Thymus (tissue), 11 donors: ENCODE measurements at regions not wholly inside any gene's neighbourhood (a gene's known extent, or its start where the extent isn't known, plus 50 kb on each side); places are given as distances from the start of the nearest gene placed in this dataset.

Source experiments
- DNase-seq, 9 donors: peaks; one replicate each; pipeline ENCODE4 v3.0.0-alpha.2; 2013; ENCODE audit warnings: low spot score in 9 of 9, low read depth in 6 of 9, missing footprints in 1 of 9
- H3K27ac ChIP-seq, 2 donors: one replicate each; pipeline ENCODE4 v1.5.1; 2013; ENCODE audit warnings: control low read depth in 1 of 2, low read depth in 1 of 2, low read length in 1 of 2, mild to moderate bottlenecking in 1 of 2, moderate library complexity in 1 of 2
- H3K27me3 ChIP-seq, 2 donors: one replicate each; pipeline ENCODE4 v1.5.1; 2013; ENCODE audit warnings: low read length in 1 of 2; ENCODE audit not compliant: control insufficient read depth in 2 of 2, insufficient read depth in 1 of 2
- H3K36me3 ChIP-seq, 2 donors: one replicate each; pipeline ENCODE4 v1.5.1; 2013; ENCODE audit warnings: low read length in 1 of 2, mild to moderate bottlenecking in 1 of 2, moderate library complexity in 1 of 2; ENCODE audit not compliant: control insufficient read depth in 2 of 2, insufficient read depth in 2 of 2
- H3K4me1 ChIP-seq, 2 donors: one replicate each; pipeline ENCODE4 v1.5.1; 2013; ENCODE audit warnings: low read length in 2 of 2; ENCODE audit not compliant: control insufficient read depth in 2 of 2, insufficient read depth in 2 of 2
- H3K4me3 ChIP-seq, 2 donors: one replicate each; pipeline ENCODE4 v1.5.1; 2013; ENCODE audit warnings: low read length in 2 of 2, control low read depth in 1 of 2, mild to moderate bottlenecking in 1 of 2
- H3K9me3 ChIP-seq, 2 donors: one replicate each; pipeline ENCODE4 v1.5.1; 2013; ENCODE audit warnings: low read length in 1 of 2, mild to moderate bottlenecking in 1 of 2; ENCODE audit not compliant: control insufficient read depth in 2 of 2, insufficient read depth in 1 of 2
- WGBS: extraction: QIAGEN DNeasy Blood & Tissue Kit; methylation state at CpG from one replicate; pipeline ENCODE4 v1.1.7; 2013; 5-methylcytosine and 5-hydroxymethylcytosine counted together
- donor health status: healthy.

DNA sequence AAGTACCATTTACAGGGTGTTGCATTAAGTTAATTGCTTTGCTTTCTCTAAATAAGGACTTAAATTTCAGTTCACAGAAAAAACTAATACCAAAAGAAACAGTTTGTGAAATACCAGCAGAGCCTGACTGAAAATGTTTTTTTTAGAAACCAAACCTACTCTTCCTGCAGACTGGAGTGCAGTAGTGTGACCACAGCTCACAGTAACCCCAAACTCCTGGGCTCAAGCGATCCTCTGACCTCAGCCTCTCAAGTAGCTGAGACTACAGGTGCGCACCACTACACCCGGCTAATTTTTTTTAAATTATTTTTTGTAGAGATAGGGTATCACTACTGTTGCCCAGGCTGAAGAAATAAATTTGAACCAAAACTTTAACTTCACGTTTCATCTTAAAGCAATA lies 103.5 kb upstream of the PLEKHA5 start:
- Histone ChIP-seq H3K9me3 (no peaks in the 10 kb centered on the region), H3K4me3 (no peak overlapping the region), H3K27ac (no peak overlapping the region), H3K27me3 (no peaks in the 10 kb centered on the region), H3K36me3 (no peaks in the 10 kb centered on the region), H3K4me1 (no peaks in the 10 kb centered on the region)
- DNase-seq = no peak
- WGBS = 95% methylated on average over 4 of the region's 4 CpGs

GRCh38 chr12:19026614-19027488 lies 102.7 kb upstream of the PLEKHA5 start:
- no peak for DNase-seq

GRCh38 chr12:19030180-19030579 lies 99.4 kb upstream of the PLEKHA5 start:
- Histone ChIP-seq H3K36me3 (no peaks in the 10 kb centered on the region), H3K27ac (no peak overlapping the region), H3K4me1 (no peaks in the 10 kb centered on the region), H3K4me3 (no peak overlapping the region), H3K9me3 (peaks cover 0 to 6% of the 10 kb centered on the region in 2 donors), H3K27me3 (no peaks in the 10 kb centered on the region)
- 94% methylated on average over 4 of the region's 4 CpGs for WGBS
- DNase-seq = no peak

More at GRCh38 chr12:19026614-19027488, 102.7 kb upstream of the PLEKHA5 start:
- Histone ChIP-seq H3K27me3 (no peaks in the 10 kb centered on the region), H3K27ac (no peak overlapping the region), H3K9me3 (no peaks in the 10 kb centered on the region), H3K36me3 (no peaks in the 10 kb centered on the region), H3K4me3 (no peak overlapping the region), H3K4me1 (no peaks in the 10 kb centered on the region)
- 93% methylated on average over 7 of the region's 7 CpGs for WGBS

DNA sequence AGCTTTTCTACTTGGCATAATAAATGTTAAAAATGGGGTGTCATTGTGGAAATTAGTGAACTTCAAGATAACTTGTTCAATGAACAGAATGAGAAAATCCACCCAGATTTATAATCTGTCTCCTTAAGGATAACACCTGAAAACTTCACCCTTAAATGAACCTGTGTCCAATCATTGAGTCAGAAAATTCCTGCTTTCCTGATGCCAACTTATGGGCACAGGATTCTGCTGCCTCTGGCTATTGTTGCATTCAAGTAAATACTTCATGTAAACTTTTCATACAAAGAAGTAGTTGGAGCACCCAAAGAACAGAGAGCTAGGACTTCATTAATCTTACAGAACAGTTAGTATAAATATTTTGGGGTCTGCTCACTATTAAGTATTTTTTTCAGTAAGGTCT lies 98.9 kb upstream of the PLEKHA5 start:
- Histone ChIP-seq H3K36me3 (no peaks in the 10 kb centered on the region), H3K4me1 (no peaks in the 10 kb centered on the region), H3K9me3 (peaks cover 0 to 6% of the 10 kb centered on the region in 2 donors), H3K27me3 (no peaks in the 10 kb centered on the region), H3K4me3 (no peak overlapping the region), H3K27ac (no peak overlapping the region)
- DNase-seq = no peak

GRCh38 chr12:19031032-19031431 lies 98.5 kb upstream of the PLEKHA5 start:
- no peak for DNase-seq
- Histone ChIP-seq H3K4me3 (no peak overlapping the region), H3K27ac (no peak overlapping the region), H3K36me3 (no peaks in the 10 kb centered on the region), H3K4me1 (no peaks in the 10 kb centered on the region), H3K9me3 (peaks cover 0 to 6% of the 10 kb centered on the region in 2 donors), H3K27me3 (no peaks in the 10 kb centered on the region)
- 95% methylated on average over 4 of the region's 4 CpGs for WGBS

- H3K4me1 ChIP-seq = no peaks in the 10 kb centered on the region
- no peaks in the 10 kb centered on the region for H3K36me3 ChIP-seq
- peaks cover 0 to 6% of the 10 kb centered on the region in 2 donors for H3K9me3 ChIP-seq
- no peak for DNase-seq
- WGBS = 84% methylated on average over 5 of the region's 5 CpGs
- H3K4me3 ChIP-seq = no peak overlapping the region
- H3K27ac ChIP-seq = no peak overlapping the region
- no peaks in the 10 kb centered on the region for H3K27me3 ChIP-seq
Measured at GRCh38 chr12:19032826-19033225, 96.7 kb upstream of the PLEKHA5 start.

DNA sequence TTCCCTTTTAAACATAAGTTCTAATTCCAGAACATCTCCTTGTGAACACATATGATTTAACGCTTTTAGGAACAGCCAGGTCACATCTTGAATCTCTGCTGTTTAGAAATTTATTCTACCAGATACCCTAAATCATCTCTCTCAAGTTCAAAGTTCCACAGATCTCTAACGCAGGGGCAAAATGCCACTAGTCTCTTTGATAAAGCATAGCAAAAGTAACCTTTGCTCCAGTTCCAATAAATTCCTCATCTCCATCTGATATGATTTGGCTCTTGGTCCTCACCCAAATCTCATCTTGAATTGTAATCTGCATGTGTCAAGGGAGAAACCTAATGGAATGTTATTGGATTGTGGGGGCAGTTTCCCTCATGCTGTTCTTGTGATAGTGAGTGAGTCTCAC lies 96.3 kb upstream of the PLEKHA5 start:
- DNase-seq = no peak
- no peak overlapping the region for H3K4me3 ChIP-seq
- H3K27me3 ChIP-seq = no peaks in the 10 kb centered on the region
- H3K36me3 ChIP-seq = no peaks in the 10 kb centered on the region
- H3K9me3 ChIP-seq = peaks cover 0 to 6% of the 10 kb centered on the region in 2 donors
- H3K4me1 ChIP-seq = no peaks in the 10 kb centered on the region
- WGBS = 97% methylated on average over 2 of the region's 2 CpGs
- no peak overlapping the region for H3K27ac ChIP-seq

DNA sequence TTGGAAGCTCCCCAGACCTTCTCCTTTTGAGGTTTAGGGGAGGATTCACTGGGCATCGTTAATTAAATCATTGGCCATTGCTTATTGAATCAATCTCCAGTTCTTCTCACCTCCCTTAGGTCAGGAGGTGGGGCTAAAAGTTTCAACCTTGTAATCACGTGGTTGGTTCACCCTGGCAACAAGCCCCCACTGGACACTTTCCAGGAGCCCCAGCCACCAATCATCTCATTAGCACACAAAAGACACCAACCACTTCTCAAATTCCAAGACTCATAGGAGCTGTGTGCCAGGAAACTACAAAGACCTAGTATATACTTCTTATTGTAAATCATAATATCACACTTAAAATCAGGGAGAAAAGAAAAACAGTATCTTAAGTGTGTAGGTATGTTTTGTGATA lies 94.6 kb upstream of the PLEKHA5 start:
- H3K9me3 ChIP-seq = peaks cover 0 to 6% of the 10 kb centered on the region in 2 donors
- 96% methylated on average over 2 of the region's 2 CpGs for WGBS
- no peaks in the 10 kb centered on the region for H3K36me3 ChIP-seq
- no peak overlapping the region for H3K27ac ChIP-seq
- no peak for DNase-seq
- H3K4me3 ChIP-seq = no peak overlapping the region
- H3K4me1 ChIP-seq = no peaks in the 10 kb centered on the region
- no peaks in the 10 kb centered on the region for H3K27me3 ChIP-seq

DNA sequence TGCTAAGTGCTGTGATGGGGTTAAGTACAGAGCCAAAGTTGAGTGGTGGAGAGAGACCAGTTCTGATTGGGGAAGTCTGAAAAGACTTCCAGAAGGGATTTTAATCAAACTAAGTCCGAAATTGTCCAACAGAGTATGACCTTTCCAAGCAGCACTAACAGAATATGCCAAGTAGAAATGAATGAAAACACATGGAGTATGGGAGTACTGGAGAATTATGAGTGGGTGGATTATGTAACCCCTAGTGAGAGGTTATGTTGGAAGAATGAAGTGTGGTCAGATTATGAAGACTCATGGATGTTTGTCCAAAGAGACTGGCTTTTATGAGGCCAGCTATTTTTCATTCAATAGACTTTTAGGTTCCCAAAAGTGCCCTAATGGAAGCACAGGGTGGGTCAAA lies 94.0 kb upstream of the PLEKHA5 start:
- Histone ChIP-seq H3K36me3 (no peaks in the 10 kb centered on the region), H3K9me3 (peaks cover 0 to 6% of the 10 kb centered on the region in 2 donors), H3K4me1 (no peaks in the 10 kb centered on the region), H3K27me3 (no peaks in the 10 kb centered on the region), H3K27ac (no peak overlapping the region), H3K4me3 (no peak overlapping the region)
- DNase-seq = no peak
- 87% methylated on average over 1 of the region's 1 CpG for WGBS
